Limb (tissue), 2 donors: ENCODE measurements at regions not wholly inside any gene's neighbourhood (a gene's known extent, or its start where the extent isn't known, plus 50 kb on each side); places are given as distances from the start of the nearest gene placed in this dataset.

Experiments
- DNase-seq, 2 donors: peaks; one replicate each; pipeline ENCODE4 v3.0.0-alpha.2; 2016; ENCODE audit errors: extremely low spot score in 2 of 2

DNA sequence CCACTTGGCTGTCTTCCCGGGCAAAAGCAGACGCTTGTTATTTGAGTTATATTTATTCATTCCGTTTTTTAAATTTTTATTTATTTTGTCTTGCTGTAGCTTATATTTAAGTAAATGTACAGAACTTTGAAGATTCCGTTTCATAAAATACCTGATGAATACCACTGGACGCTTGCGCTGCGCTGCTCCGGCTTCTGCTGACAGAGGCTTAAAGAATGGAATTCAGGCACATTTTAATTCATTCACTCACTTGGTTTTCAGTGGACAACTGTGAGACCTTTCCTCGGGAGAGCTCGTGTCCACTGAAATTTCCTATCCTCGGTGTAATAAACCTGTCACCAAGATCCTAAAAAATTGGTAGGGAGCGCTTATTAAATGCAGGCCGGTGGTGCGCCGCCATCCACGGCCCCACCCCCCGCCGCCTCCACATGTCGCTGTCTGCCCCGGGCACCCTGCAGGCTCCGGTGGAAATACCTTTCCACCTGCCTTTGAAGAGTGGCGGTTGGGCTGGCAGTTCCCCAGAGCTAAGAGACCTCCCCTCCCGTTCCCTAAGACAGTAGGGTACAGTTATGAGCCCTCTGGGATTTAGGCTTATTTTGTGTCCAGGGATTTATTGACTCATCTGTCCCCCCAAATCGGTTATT, 62.5 kb upstream of the UBE2E1 start:
- no peak for DNase-seq

DNA sequence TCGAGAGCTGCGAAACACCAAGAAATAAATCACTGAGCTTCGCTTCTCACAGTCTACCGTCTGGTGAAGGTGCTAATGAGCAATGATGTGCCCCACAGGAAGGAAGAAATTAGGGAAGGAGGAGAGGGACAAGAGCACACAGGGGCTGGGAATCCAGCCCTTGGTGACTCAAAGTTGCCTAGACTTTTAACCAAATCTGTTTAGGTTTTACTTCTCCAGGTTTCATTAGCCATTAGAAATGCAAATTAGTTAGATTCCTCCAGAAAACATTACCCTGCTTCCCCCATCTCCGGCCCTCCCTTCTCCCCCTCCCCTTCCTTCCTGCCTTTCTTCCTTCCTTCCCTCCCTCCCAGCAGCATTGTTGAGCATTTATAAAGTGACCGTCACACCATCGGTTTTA, 59.3 kb upstream of the UBE2E1 start:
- no peak for DNase-seq

DNA sequence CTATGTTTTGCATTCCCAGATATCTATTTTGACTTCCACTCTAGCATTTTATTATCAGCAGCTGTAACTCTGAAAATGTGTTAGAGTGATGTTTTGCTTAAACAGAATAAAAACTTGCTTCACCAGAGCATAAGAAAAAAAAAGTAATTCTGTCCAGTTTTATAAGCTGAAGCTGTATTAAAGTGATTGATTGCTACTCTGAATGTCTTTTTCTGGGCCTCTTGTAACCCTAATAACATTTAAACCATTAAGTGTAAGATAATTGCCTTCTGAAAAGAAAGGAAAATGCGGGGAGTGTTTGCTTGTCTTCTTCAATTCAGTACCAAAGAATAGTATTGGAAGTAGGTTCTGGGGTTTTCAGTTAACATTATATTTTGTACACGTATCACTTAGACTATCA, 57.9 kb upstream of the UBE2E1 start:
- no peak for DNase-seq

DNA sequence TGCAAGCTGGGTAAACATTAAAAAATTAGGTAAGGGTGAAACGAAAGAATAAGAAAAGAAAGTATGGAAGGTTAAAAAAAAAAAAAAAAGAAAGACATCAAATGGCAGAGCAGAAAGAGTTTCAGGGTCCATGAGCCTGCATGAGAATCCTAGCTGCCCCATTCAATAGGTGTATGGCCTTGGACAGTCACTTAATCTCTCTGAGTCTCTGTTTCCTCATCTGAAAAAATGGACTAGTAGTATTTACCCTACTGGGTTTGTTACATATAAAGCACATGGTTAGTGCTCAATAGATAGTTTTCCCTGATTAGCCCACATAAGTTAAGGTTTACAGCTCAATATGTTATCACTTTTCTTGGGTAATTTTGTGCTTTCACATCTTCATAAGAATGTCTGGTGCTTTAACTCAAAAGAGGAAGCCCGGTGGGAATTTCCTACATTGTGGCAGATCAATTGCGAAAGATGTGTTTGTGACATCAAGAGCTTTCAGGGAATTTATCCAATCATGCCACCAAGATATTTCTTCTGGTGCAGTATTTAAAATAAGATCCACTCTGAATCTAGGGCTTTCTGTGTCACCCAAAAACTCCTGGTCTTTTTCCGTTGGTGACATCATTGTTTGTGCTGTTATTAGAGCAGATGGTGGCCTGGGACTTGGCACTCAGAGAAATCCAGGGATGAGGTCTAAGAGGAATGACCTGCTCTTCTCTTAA, 57.2 kb upstream of the UBE2E1 start:
- DNase-seq = no peak

DNA sequence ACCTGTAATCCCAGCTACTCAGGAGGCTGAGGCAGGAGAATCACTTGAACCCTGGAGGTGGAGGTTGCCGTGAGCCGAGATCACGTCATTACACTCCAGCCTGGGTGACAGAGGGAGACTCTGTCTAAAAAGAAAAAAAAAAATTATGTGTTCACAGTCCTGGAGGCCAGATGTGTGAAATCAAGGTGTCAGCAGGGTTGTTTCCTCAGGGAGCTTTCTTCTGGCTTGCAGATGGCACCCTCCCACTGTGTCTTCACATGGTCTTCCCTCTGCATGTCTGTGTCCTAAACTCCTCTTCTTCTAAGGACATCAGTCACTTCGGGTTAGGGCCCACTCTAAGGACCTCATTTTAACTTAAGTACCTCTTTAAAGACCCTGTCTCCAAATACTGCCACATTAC, 56.1 kb upstream of the UBE2E1 start:
- no peak for DNase-seq

DNA sequence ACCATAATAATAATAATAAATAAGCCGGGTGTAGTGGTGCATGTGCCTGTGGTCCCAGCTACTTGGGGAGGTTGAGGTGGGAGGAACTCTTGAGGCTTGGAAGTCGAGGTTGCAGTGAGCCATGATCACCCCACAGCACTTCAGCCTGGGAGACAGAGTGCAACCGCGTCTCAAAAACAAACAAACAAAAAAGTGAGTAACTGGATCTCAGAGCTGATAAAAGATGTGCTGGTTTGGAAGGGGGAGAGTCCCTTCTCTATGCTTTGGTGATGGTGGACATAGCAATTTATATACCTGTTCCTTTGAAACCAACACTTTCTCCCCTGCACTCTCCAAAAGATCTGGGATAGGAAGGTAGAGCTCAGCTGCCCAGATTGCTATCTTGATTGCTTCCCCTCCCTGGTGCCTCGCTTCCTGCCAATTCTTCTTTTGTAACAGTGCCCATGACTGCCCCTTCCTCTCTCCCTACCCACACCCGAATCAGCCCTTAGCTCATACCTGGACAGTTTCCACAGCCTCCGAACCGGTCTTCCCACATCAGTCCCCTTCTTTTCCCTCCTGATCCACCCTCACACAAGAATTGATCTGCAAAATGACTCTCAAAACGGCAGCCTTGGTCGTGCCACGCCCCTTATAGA, 55.1 kb upstream of the UBE2E1 start:
- DNase-seq = no peak

DNA sequence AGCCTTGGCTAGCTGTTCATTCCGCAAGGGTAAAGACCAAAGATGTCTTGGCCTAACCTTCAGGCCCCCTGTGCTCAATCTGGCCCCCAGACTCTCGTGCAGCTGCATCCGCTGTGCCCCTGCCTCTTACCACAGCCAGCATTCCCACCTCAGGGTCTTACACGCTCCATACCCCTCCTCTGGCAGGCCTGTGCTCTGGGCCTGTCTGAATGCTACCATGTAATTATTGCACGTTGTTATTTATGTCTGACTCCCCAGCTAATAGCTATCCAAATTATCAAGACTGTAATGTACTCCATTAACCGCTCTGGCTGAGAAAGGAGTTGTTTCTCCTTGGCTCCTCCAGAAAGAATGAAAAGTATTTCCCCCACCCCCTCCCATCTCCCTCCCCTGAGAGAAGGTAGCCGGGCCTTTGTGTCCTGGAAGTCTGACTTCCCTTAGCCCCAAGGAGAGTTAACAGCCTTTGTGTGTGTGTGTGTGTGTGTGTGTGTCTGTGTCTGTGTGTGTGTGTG, 54.5 kb upstream of the UBE2E1 start:
- DNase-seq = peak in 1 of 2 donors; percentile 50

DNA sequence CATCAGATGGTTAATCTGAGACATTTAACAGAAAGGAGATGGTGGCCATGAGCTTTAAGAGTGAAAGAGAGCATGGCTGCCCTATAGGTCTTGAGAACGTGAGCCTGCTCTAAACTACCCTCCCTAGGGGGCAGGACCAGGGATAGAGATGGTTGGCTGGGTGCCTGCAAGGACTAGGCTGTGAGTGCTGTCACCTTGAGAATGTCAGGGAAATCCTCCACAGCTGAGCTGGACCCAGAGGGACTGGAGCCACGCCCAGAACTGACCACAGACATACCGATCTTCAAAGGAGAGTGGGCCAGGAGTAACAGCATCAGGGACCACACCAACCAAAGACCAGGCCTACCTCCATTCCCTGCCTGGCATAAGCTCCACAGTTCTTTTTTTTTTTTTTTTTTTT, 53.6 kb upstream of the UBE2E1 start:
- no peak for DNase-seq

DNA sequence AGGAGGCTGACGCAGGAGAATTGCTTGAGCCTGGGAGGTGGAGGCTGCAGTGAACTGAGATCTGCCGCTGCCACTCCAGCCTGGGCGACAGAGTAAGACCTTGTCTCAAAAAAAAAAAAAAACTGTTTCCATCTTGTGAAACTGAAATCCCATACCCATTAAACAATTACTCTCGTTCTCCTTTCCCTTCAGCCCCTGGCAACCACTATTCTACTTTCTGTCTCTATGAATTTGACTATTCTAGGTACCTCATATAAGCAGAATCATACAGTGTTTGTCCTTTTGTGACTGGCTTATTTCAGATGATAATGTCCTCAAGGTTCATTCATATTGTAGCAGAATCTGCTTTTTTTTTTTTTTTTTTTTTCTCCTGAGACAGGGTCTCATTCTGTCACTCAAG, 51.5 kb upstream of the UBE2E1 start:
- no peak for DNase-seq
